A549 (cell line): ENCODE measurements at regions not wholly inside any gene's neighbourhood (a gene's known extent, or its start where the extent isn't known, plus 50 kb on each side); places are given as distances from the start of the nearest gene placed in this dataset.

Experiments
- CBX8 ChIP-seq: fragments of 200-600 bp; sonication (generic); IDR thresholded peaks from 2 replicates; pipeline ENCODE4 v1.6.1; 2016
- HOXA7 ChIP-seq: fragments of 250-450 bp; sonication (Bioruptor Pico); IDR thresholded peaks from 2 replicates; pipeline ENCODE4 v1.5.0; 2020; ENCODE audit warnings: mild to moderate bottlenecking, moderate library complexity
- MAZ ChIP-seq: fragments of 150-350 bp; IDR thresholded peaks from 2 replicates; pipeline ENCODE4 v1.6.1; 2014; ENCODE audit warnings: antibody characterized with exemption, low read depth, low read length, borderline replicate concordance
- POLR2A ChIP-seq: IDR thresholded peaks from 2 replicates; pipeline ENCODE4 v1.6.1; 2012; ENCODE audit warnings: mild to moderate bottlenecking, low read length
- POLR2AphosphoS2 ChIP-seq: conservative IDR thresholded peaks from 2 replicates; pipeline ENCODE4 v1.6.1; 2012; ENCODE audit warnings: low read length, improper control_type of control experiment, inconsistent platforms
- RFX5 ChIP-seq: fragments of 450-650 bp; IDR thresholded peaks from 2 replicates; pipeline ENCODE4 v1.7.1; 2014; ENCODE audit warnings: antibody characterized with exemption, mild to moderate bottlenecking, moderate library complexity
- ZC3H11A ChIP-seq: fragments of 450-650 bp; IDR thresholded peaks from 2 replicates; pipeline ENCODE4 v1.6.1; 2014; ENCODE audit warnings: antibody characterized with exemption, mild to moderate bottlenecking
- ZNF302 ChIP-seq: fragments of 250-450 bp; sonication (Bioruptor Pico); IDR thresholded peaks from 2 replicates; pipeline ENCODE4 v1.9.0; 2021; ENCODE audit warnings: inconsistent platforms, mild to moderate bottlenecking, moderate library complexity
- TF ChIP-seq, protein P1 (sequence below): fragments of >200 bp; sonication (Bioruptor Twin); formaldehyde crosslinking; IDR thresholded peaks from 3 replicates; pipeline ENCODE4 v1.5.1; 2016

DNA sequence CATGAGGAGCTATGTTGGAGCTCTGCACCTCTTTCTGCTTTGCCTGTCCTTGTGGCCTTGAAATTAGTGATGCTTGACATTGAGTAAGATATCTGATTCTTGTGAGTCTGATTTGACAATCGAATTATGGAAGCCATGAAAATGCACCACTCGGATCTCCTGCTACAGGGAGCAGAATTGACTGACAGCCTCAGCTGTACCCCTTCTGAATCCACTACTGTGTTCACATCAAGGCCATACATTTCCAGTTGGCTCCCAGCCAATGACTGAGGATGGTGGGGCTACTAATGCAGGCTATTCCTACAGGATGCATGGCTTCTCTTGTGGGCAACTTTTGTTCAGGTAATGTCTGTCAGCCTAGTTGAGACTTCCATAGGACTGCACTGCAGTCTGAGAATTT, 321.9 kb downstream of the REEP3 start:
- no peak for TF ChIP-seq RFX5
- TF ChIP-seq, protein P1, sequence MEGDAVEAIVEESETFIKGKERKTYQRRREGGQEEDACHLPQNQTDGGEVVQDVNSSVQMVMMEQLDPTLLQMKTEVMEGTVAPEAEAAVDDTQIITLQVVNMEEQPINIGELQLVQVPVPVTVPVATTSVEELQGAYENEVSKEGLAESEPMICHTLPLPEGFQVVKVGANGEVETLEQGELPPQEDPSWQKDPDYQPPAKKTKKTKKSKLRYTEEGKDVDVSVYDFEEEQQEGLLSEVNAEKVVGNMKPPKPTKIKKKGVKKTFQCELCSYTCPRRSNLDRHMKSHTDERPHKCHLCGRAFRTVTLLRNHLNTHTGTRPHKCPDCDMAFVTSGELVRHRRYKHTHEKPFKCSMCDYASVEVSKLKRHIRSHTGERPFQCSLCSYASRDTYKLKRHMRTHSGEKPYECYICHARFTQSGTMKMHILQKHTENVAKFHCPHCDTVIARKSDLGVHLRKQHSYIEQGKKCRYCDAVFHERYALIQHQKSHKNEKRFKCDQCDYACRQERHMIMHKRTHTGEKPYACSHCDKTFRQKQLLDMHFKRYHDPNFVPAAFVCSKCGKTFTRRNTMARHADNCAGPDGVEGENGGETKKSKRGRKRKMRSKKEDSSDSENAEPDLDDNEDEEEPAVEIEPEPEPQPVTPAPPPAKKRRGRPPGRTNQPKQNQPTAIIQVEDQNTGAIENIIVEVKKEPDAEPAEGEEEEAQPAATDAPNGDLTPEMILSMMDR = no peak
- no peak for TF ChIP-seq CBX8
- no peak for TF ChIP-seq HOXA7 (CRISPR knock-in tag)
- TF ChIP-seq POLR2A = no peak
- no peak for TF ChIP-seq MAZ
- no peak for TF ChIP-seq ZC3H11A
- TF ChIP-seq ZNF302 (CRISPR knock-in tag) = no peak
- no peak for TF ChIP-seq POLR2AphosphoS2
